Neuronal stem cell (in vitro differentiated cells): ENCODE measurements at regions not wholly inside any gene's neighbourhood (a gene's known extent, or its start where the extent isn't known, plus 50 kb on each side); places are given as distances from the start of the nearest gene placed in this dataset.
"Not testable (repeated sequence)": the region's sequence is repeated elsewhere in the genome, so short reads cannot be mapped to it uniquely, and the experiment has no call there.

Experiments
- DNase-seq: peaks from one replicate; pipeline ENCODE4 v3.0.0-alpha.2; 2013; ENCODE audit warnings: low spot score
- H2AFZ ChIP-seq: one replicate; pipeline ENCODE4 v1.6.1; 2013; ENCODE audit warnings: mild to moderate bottlenecking, low read length, inconsistent platforms
- H2AK5ac ChIP-seq: 2 replicates; pipeline ENCODE4 v1.6.1; 2013; ENCODE audit warnings: low read depth, mild to moderate bottlenecking, inconsistent platforms, low read length, moderate library complexity, mixed read lengths
- H2BK120ac ChIP-seq: 2 replicates; pipeline ENCODE4 v1.6.1; 2013; ENCODE audit warnings: low read depth, mild to moderate bottlenecking, inconsistent platforms, low read length, moderate library complexity, mixed read lengths
- H2BK12ac ChIP-seq: one replicate; pipeline ENCODE4 v1.6.1; 2013; ENCODE audit warnings: low read length, inconsistent platforms
- H2BK15ac ChIP-seq: 2 replicates; pipeline ENCODE4 v1.6.1; 2013; ENCODE audit warnings: mild to moderate bottlenecking, low read length, inconsistent platforms, mixed read lengths
- H2BK5ac ChIP-seq: one replicate; pipeline ENCODE4 v1.6.1; 2013; ENCODE audit warnings: inconsistent platforms, mild to moderate bottlenecking, low read length, moderate library complexity
- H3K14ac ChIP-seq: one replicate; pipeline ENCODE4 v1.6.1; 2013; ENCODE audit warnings: low read length, inconsistent platforms
- H3K18ac ChIP-seq: 2 replicates; pipeline ENCODE4 v1.6.1; 2013; ENCODE audit warnings: low read length, inconsistent platforms
- H3K23ac ChIP-seq: 2 replicates; pipeline ENCODE4 v1.6.1; 2013; ENCODE audit warnings: low read depth, mild to moderate bottlenecking, mixed read lengths, low read length, inconsistent platforms; ENCODE audit not compliant: poor library complexity
- H3K27ac ChIP-seq: replicated peaks from 3 replicates; pipeline ENCODE4 v1.5.1; 2013; ENCODE audit warnings: low read length, inconsistent platforms
- H3K27me3 ChIP-seq, 3 experiments: 2 replicates each; pipeline ENCODE4 v1.6.1; 2013; ENCODE audit warnings: low read length in 3 of 3, mild to moderate bottlenecking in 2 of 3, inconsistent platforms in 1 of 3, low read depth in 1 of 3, mixed read lengths in 1 of 3, moderate library complexity in 1 of 3; ENCODE audit not compliant: control insufficient read depth in 3 of 3, insufficient read depth in 3 of 3
- H3K36me3 ChIP-seq, 2 donors: replicated peaks in 1 of 2; 2 replicates each; pipeline ENCODE4 v1.6.1; 2013; ENCODE audit warnings: low read length in 2 of 2; ENCODE audit not compliant: control insufficient read depth in 2 of 2, insufficient read depth in 2 of 2
- H3K4ac ChIP-seq: 2 replicates; pipeline ENCODE4 v1.6.1; 2013; ENCODE audit warnings: inconsistent platforms, mild to moderate bottlenecking, low read length, moderate library complexity
- H3K4me1 ChIP-seq, 2 donors: 1 replicate in 1 of 2; 2 replicates in 1 of 2; pipeline ENCODE4 v1.6.1; 2013; ENCODE audit warnings: low read length in 2 of 2, low read depth in 1 of 2; ENCODE audit not compliant: control insufficient read depth in 2 of 2, insufficient read depth in 1 of 2
- H3K4me2 ChIP-seq: one replicate; pipeline ENCODE4 v1.6.1; 2013; ENCODE audit warnings: mild to moderate bottlenecking, low read length, inconsistent platforms; ENCODE audit not compliant: insufficient read depth, poor library complexity, severe bottlenecking
- H3K4me3 ChIP-seq, 2 donors: 2 replicates each; pipeline ENCODE4 v1.5.1; 2013; ENCODE audit warnings: low read length in 2 of 2, mild to moderate bottlenecking in 2 of 2, inconsistent platforms in 1 of 2, moderate library complexity in 1 of 2
- H3K79me1 ChIP-seq: one replicate; pipeline ENCODE4 v1.6.1; 2013; ENCODE audit warnings: low read depth, mild to moderate bottlenecking, inconsistent platforms, low read length, moderate library complexity
- H3K9ac ChIP-seq: one replicate; pipeline ENCODE4 v1.6.1; 2013; ENCODE audit warnings: mild to moderate bottlenecking, low read depth, low read length, inconsistent platforms; ENCODE audit not compliant: poor library complexity
- H3K9me3 ChIP-seq, 2 donors: replicated peaks in 1 of 2; 2 replicates each; pipeline versions ENCODE3 to v1.6.1; 2013; ENCODE audit warnings: low read length in 2 of 2, mild to moderate bottlenecking in 2 of 2, inconsistent platforms in 1 of 2, low read depth in 1 of 2, mixed read lengths in 1 of 2, moderate library complexity in 1 of 2; ENCODE audit not compliant: control insufficient read depth in 2 of 2, insufficient read depth in 1 of 2
- H4K8ac ChIP-seq: one replicate; pipeline ENCODE4 v1.6.1; 2013; ENCODE audit warnings: low read depth, mild to moderate bottlenecking, inconsistent platforms, low read length, moderate library complexity
- H4K91ac ChIP-seq: one replicate; pipeline ENCODE4 v1.6.1; 2013; ENCODE audit warnings: low read length, low read depth, mild to moderate bottlenecking, inconsistent platforms; ENCODE audit not compliant: poor library complexity
- WGBS, 2 donors: extraction: QIAGEN DNeasy Blood & Tissue Kit; methylation state at CpG; one replicate each; pipeline ENCODE4 v1.1.7; 2013; ENCODE audit warnings: missing lambda C conversion rate in 2 of 2, mixed read lengths in 1 of 2; ENCODE audit not compliant: insufficient read length in 2 of 2, insufficient replicate concordance in 1 of 2; ENCODE audit errors: extremely low coverage in 2 of 2; 5-methylcytosine and 5-hydroxymethylcytosine counted together

DNA sequence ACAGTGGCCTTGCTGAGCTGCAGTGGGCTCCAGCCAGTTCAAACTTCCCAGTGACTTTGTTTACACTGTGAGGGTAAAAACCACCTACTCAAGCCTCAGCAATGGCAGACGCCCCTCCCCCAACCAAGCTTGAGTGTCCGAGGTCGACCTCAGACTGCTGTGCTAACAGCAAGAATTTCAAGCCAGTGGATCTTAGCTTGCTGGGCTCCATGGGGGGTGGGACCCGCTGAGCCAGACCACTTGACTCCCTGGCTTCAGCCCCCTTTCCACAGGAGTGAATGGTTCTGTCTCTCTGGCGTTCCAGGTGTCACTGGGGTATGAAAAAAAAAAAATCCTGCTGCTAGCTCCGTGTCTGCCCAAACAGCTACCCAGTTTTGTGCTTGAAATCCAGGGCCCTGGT lies 168.9 kb upstream of the INTU start:
- Histone ChIP-seq H3K36me3 (no peaks in the 10 kb centered on the region), H3K27ac (no peak overlapping the region), H3K18ac (no peak overlapping the region), H3K4me1 (peaks cover 0 to 3% of the 10 kb centered on the region in 2 donors), H2AK5ac (no peak overlapping the region), H3K27me3 (no peaks in the 10 kb centered on the region), H3K4me2 (no peak overlapping the region), H3K14ac (no peak overlapping the region), H2BK5ac (no peak overlapping the region), H3K23ac (no peak overlapping the region), H4K8ac (no peak overlapping the region), H2BK15ac (no peak overlapping the region), H2BK120ac (no peak overlapping the region), H2AFZ (peak overlapping the region; percentile 29), H3K4ac (no peak overlapping the region), H3K9ac (no peak overlapping the region), H3K9me3 (no peaks in the 10 kb centered on the region), H3K79me1 (no peaks in the 10 kb centered on the region), H3K4me3 (no peak overlapping the region), H2BK12ac (no peak overlapping the region), H4K91ac (no peak overlapping the region)
- DNase-seq: no peak
- no CpG with 5 or more reads among the region's 6 CpGs for whole genome bisulfite sequencing, 2 donors

GRCh38 chr4:127469542-127469941 lies 163.2 kb upstream of the INTU start:
- no peak overlapping the region for H3K14ac ChIP-seq
- WGBS, 2 donors: no CpG with 5 or more reads among the region's 1 CpG
- no peak overlapping the region for H4K91ac ChIP-seq
- H2AFZ ChIP-seq: no peak overlapping the region
- H3K4ac ChIP-seq: no peak overlapping the region
- no peak overlapping the region for H3K4me3 ChIP-seq
- no peak overlapping the region for H2BK15ac ChIP-seq
- no peak overlapping the region for H3K9ac ChIP-seq
- H4K8ac ChIP-seq: no peak overlapping the region
- H2BK5ac ChIP-seq: no peak overlapping the region
- no peak overlapping the region for H2AK5ac ChIP-seq
- H3K4me2 ChIP-seq: no peak overlapping the region
- no peak overlapping the region for H3K23ac ChIP-seq
- no peaks in the 10 kb centered on the region for H3K27me3 ChIP-seq
- H3K4me1 ChIP-seq: no peaks in the 10 kb centered on the region
- DNase-seq: no peak
- no peak overlapping the region for H3K18ac ChIP-seq
- no peaks in the 10 kb centered on the region for H3K36me3 ChIP-seq
- H3K9me3 ChIP-seq: no peaks in the 10 kb centered on the region
- H3K27ac ChIP-seq: no peak overlapping the region
- H2BK120ac ChIP-seq: no peak overlapping the region
- H3K79me1 ChIP-seq: no peaks in the 10 kb centered on the region
- no peak overlapping the region for H2BK12ac ChIP-seq

DNA sequence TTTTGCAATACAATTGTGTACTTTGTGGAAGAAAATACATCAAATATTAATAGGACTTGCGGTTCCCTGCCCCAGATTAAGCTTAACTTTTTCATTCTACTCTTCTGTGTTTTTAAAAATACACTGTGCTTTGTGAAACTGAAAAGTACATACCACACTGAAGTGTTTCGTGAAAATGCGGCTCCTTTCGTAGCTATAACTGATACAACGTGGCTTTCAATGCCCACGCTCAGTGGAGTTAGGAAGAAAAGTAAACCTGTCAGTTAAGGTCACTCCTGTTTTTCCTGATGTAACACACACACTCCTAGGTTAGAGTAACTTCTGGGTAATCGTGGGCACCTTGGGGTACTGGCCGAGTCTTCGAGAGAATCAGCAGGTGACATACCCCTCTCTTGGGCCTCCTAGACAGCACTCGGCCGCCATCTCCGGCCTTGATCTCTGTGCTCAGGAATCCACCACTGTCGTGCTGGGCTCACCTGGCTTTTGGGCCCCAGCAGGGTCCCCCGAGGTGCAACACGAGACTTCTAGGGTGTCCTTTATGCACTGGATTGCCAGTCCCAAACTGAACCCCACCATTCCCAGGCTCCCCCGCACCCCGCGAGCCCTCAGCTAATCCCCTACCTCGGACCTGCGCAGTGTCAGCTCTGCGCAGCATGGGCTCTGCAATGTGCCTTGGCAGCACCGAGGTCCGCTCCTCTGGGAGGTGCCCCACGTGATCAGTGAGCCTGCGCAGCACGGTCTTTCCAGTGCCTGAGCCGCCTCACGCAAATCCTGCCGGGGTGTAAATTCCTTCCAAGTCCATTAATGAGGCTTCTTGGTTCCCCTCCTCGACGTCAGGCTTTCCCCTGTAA lies 162.6 kb upstream of the INTU start:
- Histone ChIP-seq H3K9me3 (no peaks in the 10 kb centered on the region), H3K36me3 (no peaks in the 10 kb centered on the region), H3K4me3 (no peak overlapping the region), H3K4ac (no peak overlapping the region), H3K4me2 (no peak overlapping the region), H3K9ac (no peak overlapping the region), H3K18ac (no peak overlapping the region), H4K91ac (no peak overlapping the region), H2BK15ac (no peak overlapping the region), H3K14ac (no peak overlapping the region), H2BK120ac (no peak overlapping the region), H3K27ac (no peak overlapping the region), H3K4me1 (no peaks in the 10 kb centered on the region), H3K79me1 (no peaks in the 10 kb centered on the region), H2AK5ac (no peak overlapping the region), H3K23ac (no peak overlapping the region), H2BK12ac (no peak overlapping the region), H2AFZ (no peak overlapping the region), H3K27me3 (no peaks in the 10 kb centered on the region), H2BK5ac (no peak overlapping the region), H4K8ac (no peak overlapping the region)
- WGBS, 2 donors: no CpG with 5 or more reads among the region's 31 CpGs
- no peak for DNase-seq

DNA sequence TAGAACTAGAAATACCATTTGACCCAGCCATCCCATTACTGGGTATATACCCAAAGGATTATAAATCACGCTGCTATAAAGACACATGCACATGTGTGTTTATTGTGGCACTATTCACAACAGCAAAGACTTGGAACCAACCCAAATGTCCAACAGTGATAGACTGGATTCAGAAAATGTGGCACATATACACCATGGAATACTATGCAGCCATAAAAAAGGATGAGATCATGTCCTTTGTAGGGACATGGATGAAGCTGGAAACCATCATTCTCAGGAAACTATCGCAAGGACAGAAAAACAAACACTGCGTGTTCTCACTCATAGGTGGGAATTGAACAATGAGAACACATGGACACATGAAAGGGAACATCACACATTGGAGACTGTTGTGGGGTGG lies 154.5 kb upstream of the INTU start:
- not testable (repeated sequence) for H3K4ac ChIP-seq, H3K79me1 ChIP-seq, H4K8ac ChIP-seq, H3K4me2 ChIP-seq, H3K9ac ChIP-seq, H2AK5ac ChIP-seq, H3K4me3 ChIP-seq, H3K18ac ChIP-seq, H2AFZ ChIP-seq, H3K27me3 ChIP-seq, H3K27ac ChIP-seq, H3K14ac ChIP-seq, H2BK120ac ChIP-seq, H2BK5ac ChIP-seq, H3K36me3 ChIP-seq, H3K4me1 ChIP-seq, H3K23ac ChIP-seq, DNase-seq, H4K91ac ChIP-seq, H3K9me3 ChIP-seq, H2BK15ac ChIP-seq, H2BK12ac ChIP-seq
- WGBS, 2 donors: no CpG with 5 or more reads among the region's 3 CpGs
